ENCODE measurements at regions not wholly inside any gene's neighbourhood (a gene's known extent, or its start where the extent isn't known, plus 50 kb on each side); places are given as distances from the start of the nearest gene placed in this dataset.
"Not testable (repeated sequence)": the region's sequence is repeated elsewhere in the genome, so short reads cannot be mapped to it uniquely, and the experiment has no call there.

GRCh38 chr10:51015390-51015754 lies 58.9 kb upstream of the PRKG1 start:
- H3K9me3 ChIP-seq (ENCODE audit: low read length); H2AFZ ChIP-seq (ENCODE audit: low read length); H3K4me2 ChIP-seq (ENCODE audit: low read depth, low read length, poor library complexity, severe bottlenecking); H3K79me2 ChIP-seq (ENCODE audit: low read length); H3K9ac ChIP-seq (ENCODE audit: low read length); DNase-seq; H3K27me3 ChIP-seq (ENCODE audit: low read length); H3K36me3 ChIP-seq (ENCODE audit: insufficient read depth, low read length); H3K27ac ChIP-seq (ENCODE audit: low read length); H4K20me1 ChIP-seq (ENCODE audit: insufficient read depth, low read depth, low read length); H3K4me3 ChIP-seq (ENCODE audit: low read length); H3K4me1 ChIP-seq (ENCODE audit: low read length); H3K9me2 ChIP-seq (replicated peaks; ENCODE audit: insufficient read depth, low read length): not testable (repeated sequence)

- Histone ChIP-seq H3K27me3 (ENCODE audit: low read length) (no peaks in the 10 kb centered on the region), H3K4me2 (ENCODE audit: low read depth, low read length, poor library complexity, severe bottlenecking) (no peak overlapping the region), H2AFZ (ENCODE audit: low read length) (no peak overlapping the region), H3K4me3 (ENCODE audit: low read length) (no peak overlapping the region), H3K9me2 (replicated peaks; ENCODE audit: insufficient read depth, low read length) (no peaks in the 10 kb centered on the region), H3K9ac (ENCODE audit: low read length) (no peak overlapping the region), H4K20me1 (ENCODE audit: insufficient read depth, low read depth, low read length) (no peaks in the 10 kb centered on the region), H3K79me2 (ENCODE audit: low read length) (no peaks in the 10 kb centered on the region), H3K27ac (ENCODE audit: low read length) (no peak overlapping the region), H3K4me1 (ENCODE audit: low read length) (no peaks in the 10 kb centered on the region), H3K9me3 (ENCODE audit: low read length) (no peaks in the 10 kb centered on the region), H3K36me3 (ENCODE audit: insufficient read depth, low read length) (no peaks in the 10 kb centered on the region)
- no peak for DNase-seq
Measured at GRCh38 chr10:51020200-51020599, 54.1 kb upstream of the PRKG1 start.

GRCh38 chr10:51022933-51023585 lies 51.2 kb upstream of the PRKG1 start:
- no peak for DNase-seq
- Histone ChIP-seq H3K36me3 (ENCODE audit: insufficient read depth, low read length) (no peaks in the 10 kb centered on the region), H3K9ac (ENCODE audit: low read length) (no peak overlapping the region), H3K9me3 (ENCODE audit: low read length) (no peaks in the 10 kb centered on the region), H3K79me2 (ENCODE audit: low read length) (no peaks in the 10 kb centered on the region), H3K27me3 (ENCODE audit: low read length) (no peaks in the 10 kb centered on the region), H3K4me3 (ENCODE audit: low read length) (no peak overlapping the region), H3K27ac (ENCODE audit: low read length) (no peak overlapping the region), H3K4me2 (ENCODE audit: low read depth, low read length, poor library complexity, severe bottlenecking) (no peak overlapping the region), H3K9me2 (replicated peaks; ENCODE audit: insufficient read depth, low read length) (no peaks in the 10 kb centered on the region), H4K20me1 (ENCODE audit: insufficient read depth, low read depth, low read length) (no peaks in the 10 kb centered on the region), H2AFZ (ENCODE audit: low read length) (no peak overlapping the region), H3K4me1 (ENCODE audit: low read length) (no peaks in the 10 kb centered on the region)

GRCh38 chr10:51023636-51024035 lies 50.7 kb upstream of the PRKG1 start:
- no peak for DNase-seq
- no peaks in the 10 kb centered on the region for H3K36me3 ChIP-seq (ENCODE audit: insufficient read depth, low read length)
- H3K4me1 ChIP-seq (ENCODE audit: low read length) = no peaks in the 10 kb centered on the region
- H3K27me3 ChIP-seq (ENCODE audit: low read length) = no peaks in the 10 kb centered on the region
- no peak overlapping the region for H3K4me2 ChIP-seq (ENCODE audit: low read depth, low read length, poor library complexity, severe bottlenecking)
- no peaks in the 10 kb centered on the region for H4K20me1 ChIP-seq (ENCODE audit: insufficient read depth, low read depth, low read length)
- H2AFZ ChIP-seq (ENCODE audit: low read length) = no peak overlapping the region
- no peaks in the 10 kb centered on the region for H3K9me3 ChIP-seq (ENCODE audit: low read length)
- H3K4me3 ChIP-seq (ENCODE audit: low read length) = no peak overlapping the region
- H3K27ac ChIP-seq (ENCODE audit: low read length) = no peak overlapping the region
- no peaks in the 10 kb centered on the region for H3K9me2 ChIP-seq (replicated peaks; ENCODE audit: insufficient read depth, low read length)
- no peak overlapping the region for H3K9ac ChIP-seq (ENCODE audit: low read length)
- H3K79me2 ChIP-seq (ENCODE audit: low read length) = no peaks in the 10 kb centered on the region
